ENCODE measurements at regions not wholly inside any gene's neighbourhood (a gene's known extent, or its start where the extent isn't known, plus 50 kb on each side); places are given as distances from the start of the nearest gene placed in this dataset.

DNA sequence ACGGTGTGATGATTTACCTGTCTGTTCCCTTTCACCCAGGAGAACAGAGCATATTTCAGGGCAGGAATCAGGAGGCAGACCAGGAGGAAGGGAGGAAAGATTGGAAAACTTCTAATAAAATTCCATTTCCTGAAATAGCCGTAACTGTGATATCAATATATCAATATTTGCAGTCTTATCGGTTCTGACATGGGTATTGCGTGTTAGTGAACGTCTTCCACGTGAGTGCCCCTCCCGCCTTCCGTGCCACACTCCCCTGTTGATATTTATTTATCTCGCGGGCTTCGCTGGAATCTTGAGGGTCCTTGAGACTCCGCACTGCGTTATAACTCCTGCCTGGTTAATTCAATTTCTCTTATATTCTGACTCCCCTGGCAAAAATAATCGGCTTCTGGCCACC is 1160.4 kb downstream of the BRD1 start:
- TF ChIP-seq REST (IDR thresholded peaks at IDR 0.05; ENCODE audit: insufficient replicate concordance, low read depth) = no peak
- TF ChIP-seq SPI1 (IDR thresholded peaks at IDR 0.05; ENCODE audit: borderline replicate concordance, low read depth) = no peak
- no peak for TF ChIP-seq CTCF (IDR thresholded peaks at IDR 0.05; ENCODE audit: insufficient read depth, low read length)
- TF ChIP-seq GABPA (IDR thresholded peaks at IDR 0.05; ENCODE audit: low read depth) = no peak
- no peak for TF ChIP-seq POLR2AphosphoS5 (IDR thresholded peaks at IDR 0.05; ENCODE audit: low read depth)
- Histone ChIP-seq H3K27ac (replicated peaks) (no peak overlapping the region), H3K27me3 (ENCODE audit: insufficient read depth, poor library complexity, severe bottlenecking) (no peaks in the 10 kb centered on the region), H3K4me3 (replicated peaks; ENCODE audit: insufficient read depth, low read length) (no peak overlapping the region)
- DNase-seq (ENCODE audit: low read depth in 1 of 2, low spot score in 1 of 2) = no peak

GRCh38 chr22:48666620-48667019 is 1161.1 kb downstream of the BRD1 start:
- no peak for TF ChIP-seq GABPA (IDR thresholded peaks at IDR 0.05; ENCODE audit: low read depth)
- no peak for TF ChIP-seq CTCF (IDR thresholded peaks at IDR 0.05; ENCODE audit: insufficient read depth, low read length)
- TF ChIP-seq SPI1 (IDR thresholded peaks at IDR 0.05; ENCODE audit: borderline replicate concordance, low read depth) = no peak
- no peak for TF ChIP-seq POLR2AphosphoS5 (IDR thresholded peaks at IDR 0.05; ENCODE audit: low read depth)
- no peak for TF ChIP-seq REST (IDR thresholded peaks at IDR 0.05; ENCODE audit: insufficient replicate concordance, low read depth)
- Histone ChIP-seq H3K4me3 (replicated peaks; ENCODE audit: insufficient read depth, low read length) (no peak overlapping the region), H3K27ac (replicated peaks) (no peak overlapping the region), H3K27me3 (ENCODE audit: insufficient read depth, poor library complexity, severe bottlenecking) (no peaks in the 10 kb centered on the region)
- DNase-seq (ENCODE audit: low read depth in 1 of 2, low spot score in 1 of 2) = no peak

- Histone ChIP-seq H3K27me3 (ENCODE audit: insufficient read depth, poor library complexity, severe bottlenecking) (no peaks in the 10 kb centered on the region), H3K27ac (replicated peaks) (no peak overlapping the region), H3K4me3 (replicated peaks; ENCODE audit: insufficient read depth, low read length) (no peak overlapping the region)
- DNase-seq (ENCODE audit: low read depth in 1 of 2, low spot score in 1 of 2) = no peak
- TF ChIP-seq GABPA (IDR thresholded peaks at IDR 0.05; ENCODE audit: low read depth) = no peak
- TF ChIP-seq CTCF (IDR thresholded peaks at IDR 0.05; ENCODE audit: insufficient read depth, low read length) = no peak
- no peak for TF ChIP-seq POLR2AphosphoS5 (IDR thresholded peaks at IDR 0.05; ENCODE audit: low read depth)
- TF ChIP-seq SPI1 (IDR thresholded peaks at IDR 0.05; ENCODE audit: borderline replicate concordance, low read depth) = no peak
- TF ChIP-seq REST (IDR thresholded peaks at IDR 0.05; ENCODE audit: insufficient replicate concordance, low read depth) = no peak
Observed at GRCh38 chr22:48665311-48665995, 1162.2 kb downstream of the BRD1 start.

Measured in HL-60 (cell line).